Fibroblast of pulmonary artery (primary cell): ENCODE measurements at regions not wholly inside any gene's neighbourhood (a gene's known extent, or its start where the extent isn't known, plus 50 kb on each side); places are given as distances from the start of the nearest gene placed in this dataset.

Experiments
- DNase-seq: peaks from one replicate; pipeline ENCODE4 v3.0.0-alpha.2; 2010; ENCODE audit warnings: low read depth
- H3K4me3 ChIP-seq: replicated peaks from 2 replicates; pipeline ENCODE4 v1.5.1; 2011; ENCODE audit warnings: low read depth, mild to moderate bottlenecking, control low read depth, low read length, moderate library complexity
- CTCF ChIP-seq: IDR thresholded peaks from 2 replicates; pipeline ENCODE4 v1.5.1; 2011; ENCODE audit warnings: mild to moderate bottlenecking, control low read depth, low read length, inconsistent platforms; ENCODE audit errors: missing control alignments

- no peak for DNase-seq
- TF ChIP-seq CTCF = no peak
- H3K4me3 ChIP-seq = no peak overlapping the region
These were observed 514.0 kb downstream of the BUD13 start for GRCh38 chr11:116258821-116259220.

- no peak for TF ChIP-seq CTCF
- no peak for DNase-seq
These were observed 514.9 kb downstream of the BUD13 start for GRCh38 chr11:116257883-116258282.

GRCh38 chr11:116257092-116257491 lies 515.7 kb downstream of the BUD13 start:
- no peak overlapping the region for H3K4me3 ChIP-seq
- TF ChIP-seq CTCF = no peak
- no peak for DNase-seq

More at GRCh38 chr11:116257883-116258282, 514.9 kb downstream of the BUD13 start:
- H3K4me3 ChIP-seq = no peak overlapping the region

GRCh38 chr11:116256215-116256614 lies 516.6 kb downstream of the BUD13 start:
- H3K4me3 ChIP-seq = no peak overlapping the region
- DNase-seq = no peak
- no peak for TF ChIP-seq CTCF

- DNase-seq = no peak
- H3K4me3 ChIP-seq = no peak overlapping the region
- TF ChIP-seq CTCF = no peak
These were observed 517.4 kb downstream of the BUD13 start for GRCh38 chr11:116255321-116255953.

- no peak for DNase-seq
- no peak overlapping the region for H3K4me3 ChIP-seq
- TF ChIP-seq CTCF = no peak
These were observed 522.6 kb downstream of the BUD13 start for GRCh38 chr11:116250155-116250554.

- no peak for TF ChIP-seq CTCF
- no peak for DNase-seq
- H3K4me3 ChIP-seq = no peak overlapping the region
These were observed 523.2 kb downstream of the BUD13 start for GRCh38 chr11:116249561-116249960.
